ENCODE measurements at regions not wholly inside any gene's neighbourhood (a gene's known extent, or its start where the extent isn't known, plus 50 kb on each side); places are given as distances from the start of the nearest gene placed in this dataset.

DNA sequence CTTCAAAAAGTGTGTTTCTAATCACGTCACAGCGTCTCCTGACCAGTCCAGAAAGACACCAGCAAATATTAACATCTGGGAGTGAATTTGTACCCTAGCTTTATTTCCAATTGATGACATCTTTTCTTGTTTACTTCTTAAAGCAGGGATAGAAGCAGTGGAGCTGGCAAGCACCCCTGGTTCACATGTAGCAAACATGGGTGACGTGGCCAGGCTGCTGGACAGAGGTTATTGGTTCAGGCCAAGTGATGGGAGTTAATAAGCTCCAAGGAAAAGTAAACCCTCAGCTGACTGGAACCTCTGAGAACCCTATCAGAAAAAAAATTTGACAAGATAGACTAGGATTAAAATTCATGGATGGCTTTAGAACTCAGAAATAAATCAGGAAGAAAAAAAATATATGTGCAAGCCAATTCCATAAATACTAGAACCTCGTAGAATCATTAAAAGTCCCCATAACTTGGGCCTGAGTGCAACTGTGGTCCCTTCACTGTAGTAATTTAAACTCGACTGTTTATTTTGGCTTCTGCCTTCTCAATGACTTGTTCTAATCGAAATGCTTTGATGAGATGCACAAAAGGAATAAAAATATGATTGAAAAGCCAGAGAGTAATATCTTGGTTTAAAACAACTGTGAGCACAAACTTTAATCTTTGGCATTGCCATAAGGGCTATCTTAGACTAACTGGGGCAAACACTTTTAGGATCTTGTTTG lies 121.5 kb upstream of the CTAGE1 start:
- Mint-ChIP-seq H3K9me3 (peaks cover 14% of the 10 kb centered on the region), H3K4me1 (no peaks in the 10 kb centered on the region), H3K4me3 (no peak overlapping the region), H3K27ac (no peak overlapping the region), H3K27me3 (ENCODE audit: low read depth) (no peaks in the 10 kb centered on the region; the same call in 1 of the 2 replicates), H3K36me3 (no peaks in the 10 kb centered on the region)
- CTCF ChIA-PET, result no interaction called here
- ATAC-seq (no peak), DNase-seq (ENCODE audit: low spot score) (no peak)
- POLR2A ChIA-PET, result no interaction called here
- TF ChIP-seq, protein P1, sequence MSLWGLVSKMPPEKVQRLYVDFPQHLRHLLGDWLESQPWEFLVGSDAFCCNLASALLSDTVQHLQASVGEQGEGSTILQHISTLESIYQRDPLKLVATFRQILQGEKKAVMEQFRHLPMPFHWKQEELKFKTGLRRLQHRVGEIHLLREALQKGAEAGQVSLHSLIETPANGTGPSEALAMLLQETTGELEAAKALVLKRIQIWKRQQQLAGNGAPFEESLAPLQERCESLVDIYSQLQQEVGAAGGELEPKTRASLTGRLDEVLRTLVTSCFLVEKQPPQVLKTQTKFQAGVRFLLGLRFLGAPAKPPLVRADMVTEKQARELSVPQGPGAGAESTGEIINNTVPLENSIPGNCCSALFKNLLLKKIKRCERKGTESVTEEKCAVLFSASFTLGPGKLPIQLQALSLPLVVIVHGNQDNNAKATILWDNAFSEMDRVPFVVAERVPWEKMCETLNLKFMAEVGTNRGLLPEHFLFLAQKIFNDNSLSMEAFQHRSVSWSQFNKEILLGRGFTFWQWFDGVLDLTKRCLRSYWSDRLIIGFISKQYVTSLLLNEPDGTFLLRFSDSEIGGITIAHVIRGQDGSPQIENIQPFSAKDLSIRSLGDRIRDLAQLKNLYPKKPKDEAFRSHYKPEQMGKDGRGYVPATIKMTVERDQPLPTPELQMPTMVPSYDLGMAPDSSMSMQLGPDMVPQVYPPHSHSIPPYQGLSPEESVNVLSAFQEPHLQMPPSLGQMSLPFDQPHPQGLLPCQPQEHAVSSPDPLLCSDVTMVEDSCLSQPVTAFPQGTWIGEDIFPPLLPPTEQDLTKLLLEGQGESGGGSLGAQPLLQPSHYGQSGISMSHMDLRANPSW (CRISPR knock-in tag; conservative IDR thresholded peaks at IDR 0.05; ENCODE audit: low read depth), result no peak
- TF ChIP-seq ZNF423 (CRISPR knock-in tag; IDR thresholded peaks at IDR 0.05) (no peak), USF1 (CRISPR knock-in tag; IDR thresholded peaks at IDR 0.05) (no peak), PRDM15 (CRISPR knock-in tag; IDR thresholded peaks at IDR 0.05) (no peak), NR1H2 (CRISPR knock-in tag; IDR thresholded peaks at IDR 0.05) (no peak), RELA (CRISPR knock-in tag; IDR thresholded peaks at IDR 0.05; ENCODE audit: borderline replicate concordance) (no peak), ZNF138 (CRISPR knock-in tag; conservative IDR thresholded peaks at IDR 0.05) (no peak), ELF4 (CRISPR knock-in tag; IDR thresholded peaks at IDR 0.05; ENCODE audit: low read depth) (no peak), RORB (CRISPR knock-in tag; IDR thresholded peaks at IDR 0.05) (no peak), GTF2I (CRISPR knock-in tag; conservative IDR thresholded peaks at IDR 0.05) (no peak), ATF1 (CRISPR knock-in tag; IDR thresholded peaks at IDR 0.05) (no peak), NR2C2 (CRISPR knock-in tag; IDR thresholded peaks at IDR 0.05) (no peak), NFE2L1 (CRISPR knock-in tag; IDR thresholded peaks at IDR 0.05) (no peak)
- TF ChIP-seq, protein P2, sequence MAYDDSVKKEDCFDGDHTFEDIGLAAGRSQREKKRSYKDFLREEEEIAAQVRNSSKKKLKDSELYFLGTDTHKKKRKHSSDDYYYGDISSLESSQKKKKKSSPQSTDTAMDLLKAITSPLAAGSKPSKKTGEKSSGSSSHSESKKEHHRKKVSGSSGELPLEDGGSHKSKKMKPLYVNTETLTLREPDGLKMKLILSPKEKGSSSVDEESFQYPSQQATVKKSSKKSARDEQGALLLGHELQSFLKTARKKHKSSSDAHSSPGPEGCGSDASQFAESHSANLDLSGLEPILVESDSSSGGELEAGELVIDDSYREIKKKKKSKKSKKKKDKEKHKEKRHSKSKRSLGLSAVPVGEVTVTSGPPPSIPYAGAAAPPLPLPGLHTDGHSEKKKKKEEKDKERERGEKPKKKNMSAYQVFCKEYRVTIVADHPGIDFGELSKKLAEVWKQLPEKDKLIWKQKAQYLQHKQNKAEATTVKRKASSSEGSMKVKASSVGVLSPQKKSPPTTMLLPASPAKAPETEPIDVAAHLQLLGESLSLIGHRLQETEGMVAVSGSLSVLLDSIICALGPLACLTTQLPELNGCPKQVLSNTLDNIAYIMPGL (CRISPR knock-in tag; IDR thresholded peaks at IDR 0.05), result no peak
- TF ChIP-seq, protein P3, sequence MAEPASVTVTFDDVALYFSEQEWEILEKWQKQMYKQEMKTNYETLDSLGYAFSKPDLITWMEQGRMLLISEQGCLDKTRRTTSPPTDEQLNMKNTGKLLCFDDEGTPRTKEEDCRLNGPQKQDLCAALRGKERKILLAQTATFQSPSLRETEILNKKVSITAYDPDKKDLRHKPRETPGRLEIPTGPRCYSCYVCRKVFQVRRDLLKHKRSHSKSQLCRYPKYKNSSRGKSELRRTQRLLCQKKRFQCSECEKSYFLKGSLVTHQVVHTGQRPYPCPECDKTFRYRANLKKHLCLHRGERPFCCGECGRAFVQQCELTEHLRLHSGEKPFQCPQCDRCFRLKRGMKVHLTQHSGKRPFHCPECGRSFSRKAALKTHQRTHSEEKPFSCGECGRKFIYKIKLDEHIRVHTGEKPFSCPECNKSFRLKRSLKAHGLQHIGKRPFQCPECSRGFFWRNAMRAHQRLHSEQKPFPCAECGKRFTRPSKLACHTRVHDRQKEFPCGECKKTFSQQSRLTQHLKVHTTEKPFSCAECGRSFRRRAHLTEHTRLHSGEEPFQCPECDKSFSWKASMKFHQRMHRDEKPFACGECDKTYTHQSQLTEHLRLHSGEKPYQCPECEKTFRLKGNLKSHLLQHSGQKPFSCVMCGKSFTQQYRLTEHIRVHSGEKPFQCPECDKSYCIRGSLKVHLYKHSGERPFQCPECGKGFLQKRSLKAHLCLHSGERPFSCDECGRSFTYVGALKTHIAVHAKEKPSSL (CRISPR knock-in tag; conservative IDR thresholded peaks at IDR 0.05), result no peak
- TF ChIP-seq, protein P4, sequence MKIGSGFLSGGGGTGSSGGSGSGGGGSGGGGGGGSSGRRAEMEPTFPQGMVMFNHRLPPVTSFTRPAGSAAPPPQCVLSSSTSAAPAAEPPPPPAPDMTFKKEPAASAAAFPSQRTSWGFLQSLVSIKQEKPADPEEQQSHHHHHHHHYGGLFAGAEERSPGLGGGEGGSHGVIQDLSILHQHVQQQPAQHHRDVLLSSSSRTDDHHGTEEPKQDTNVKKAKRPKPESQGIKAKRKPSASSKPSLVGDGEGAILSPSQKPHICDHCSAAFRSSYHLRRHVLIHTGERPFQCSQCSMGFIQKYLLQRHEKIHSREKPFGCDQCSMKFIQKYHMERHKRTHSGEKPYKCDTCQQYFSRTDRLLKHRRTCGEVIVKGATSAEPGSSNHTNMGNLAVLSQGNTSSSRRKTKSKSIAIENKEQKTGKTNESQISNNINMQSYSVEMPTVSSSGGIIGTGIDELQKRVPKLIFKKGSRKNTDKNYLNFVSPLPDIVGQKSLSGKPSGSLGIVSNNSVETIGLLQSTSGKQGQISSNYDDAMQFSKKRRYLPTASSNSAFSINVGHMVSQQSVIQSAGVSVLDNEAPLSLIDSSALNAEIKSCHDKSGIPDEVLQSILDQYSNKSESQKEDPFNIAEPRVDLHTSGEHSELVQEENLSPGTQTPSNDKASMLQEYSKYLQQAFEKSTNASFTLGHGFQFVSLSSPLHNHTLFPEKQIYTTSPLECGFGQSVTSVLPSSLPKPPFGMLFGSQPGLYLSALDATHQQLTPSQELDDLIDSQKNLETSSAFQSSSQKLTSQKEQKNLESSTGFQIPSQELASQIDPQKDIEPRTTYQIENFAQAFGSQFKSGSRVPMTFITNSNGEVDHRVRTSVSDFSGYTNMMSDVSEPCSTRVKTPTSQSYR (CRISPR knock-in tag; IDR thresholded peaks at IDR 0.05), result no peak

Data from WTC11 (cell line).